ENCODE measurements at regions not wholly inside any gene's neighbourhood (a gene's known extent, or its start where the extent isn't known, plus 50 kb on each side); places are given as distances from the start of the nearest gene placed in this dataset.

- TF ChIP-seq, protein P1, sequence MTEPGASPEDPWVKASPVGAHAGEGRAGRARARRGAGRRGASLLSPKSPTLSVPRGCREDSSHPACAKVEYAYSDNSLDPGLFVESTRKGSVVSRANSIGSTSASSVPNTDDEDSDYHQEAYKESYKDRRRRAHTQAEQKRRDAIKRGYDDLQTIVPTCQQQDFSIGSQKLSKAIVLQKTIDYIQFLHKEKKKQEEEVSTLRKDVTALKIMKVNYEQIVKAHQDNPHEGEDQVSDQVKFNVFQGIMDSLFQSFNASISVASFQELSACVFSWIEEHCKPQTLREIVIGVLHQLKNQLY (CRISPR knock-in tag; IDR thresholded peaks at IDR 0.05): no peak
- TF ChIP-seq, protein P2, sequence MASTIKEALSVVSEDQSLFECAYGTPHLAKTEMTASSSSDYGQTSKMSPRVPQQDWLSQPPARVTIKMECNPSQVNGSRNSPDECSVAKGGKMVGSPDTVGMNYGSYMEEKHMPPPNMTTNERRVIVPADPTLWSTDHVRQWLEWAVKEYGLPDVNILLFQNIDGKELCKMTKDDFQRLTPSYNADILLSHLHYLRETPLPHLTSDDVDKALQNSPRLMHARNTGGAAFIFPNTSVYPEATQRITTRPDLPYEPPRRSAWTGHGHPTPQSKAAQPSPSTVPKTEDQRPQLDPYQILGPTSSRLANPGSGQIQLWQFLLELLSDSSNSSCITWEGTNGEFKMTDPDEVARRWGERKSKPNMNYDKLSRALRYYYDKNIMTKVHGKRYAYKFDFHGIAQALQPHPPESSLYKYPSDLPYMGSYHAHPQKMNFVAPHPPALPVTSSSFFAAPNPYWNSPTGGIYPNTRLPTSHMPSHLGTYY (CRISPR knock-in tag; IDR thresholded peaks at IDR 0.05): no peak
- no peak for TF ChIP-seq ZNF416 (CRISPR knock-in tag; IDR thresholded peaks at IDR 0.05)
- TF ChIP-seq TP53 (CRISPR knock-in tag; IDR thresholded peaks at IDR 0.05): no peak
- TF ChIP-seq SOX15 (CRISPR knock-in tag; IDR thresholded peaks at IDR 0.05): no peak
Measured at GRCh38 chr4:124224256-124224655, 488.3 kb downstream of the ANKRD50 start (continued).

DNA sequence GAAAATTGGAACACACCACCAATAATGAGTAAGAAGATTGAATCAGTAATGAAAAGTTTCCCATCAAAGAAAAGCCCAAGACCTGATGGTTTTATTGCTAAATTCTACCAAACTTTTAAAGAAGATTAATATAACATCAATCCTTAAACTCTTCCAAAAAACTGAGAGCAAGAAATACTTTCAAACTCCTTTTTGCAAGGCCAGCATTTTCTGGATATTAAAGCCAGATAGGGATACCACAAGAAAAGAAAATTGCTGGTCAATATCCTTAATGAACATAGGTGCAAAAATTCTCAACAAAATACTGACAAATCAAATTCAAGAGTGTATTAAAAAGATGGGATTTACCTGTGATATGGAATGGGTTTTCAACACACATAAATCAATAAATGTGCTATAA, 484.6 kb downstream of the ANKRD50 start:
- DNase-seq (ENCODE audit: low spot score): no peak
- peaks cover 4% of the 10 kb centered on the region; the same call in 1 of the 2 replicates for H3K4me1 Mint-ChIP-seq
- ChIA-PET CTCF (no interaction called here), POLR2A (no interaction called here)
- H3K4me3 Mint-ChIP-seq: no peak overlapping the region
- H3K27me3 Mint-ChIP-seq (ENCODE audit: low read depth): no peaks in the 10 kb centered on the region; the same call in 1 of the 2 replicates
- peaks cover 4% of the 10 kb centered on the region for H3K9me3 Mint-ChIP-seq
- H3K36me3 Mint-ChIP-seq: no peaks in the 10 kb centered on the region
- ATAC-seq: no peak
- H3K27ac Mint-ChIP-seq: no peak overlapping the region
- TF ChIP-seq NFATC4 (CRISPR knock-in tag; IDR thresholded peaks at IDR 0.05) (no peak), ETV6 (CRISPR knock-in tag; IDR thresholded peaks at IDR 0.05) (no peak), NFYB (CRISPR knock-in tag; conservative IDR thresholded peaks at IDR 0.05; ENCODE audit: low read depth) (no peak), ZNF532 (CRISPR knock-in tag; IDR thresholded peaks at IDR 0.05; ENCODE audit: borderline replicate concordance) (no peak), USF1 (CRISPR knock-in tag; IDR thresholded peaks at IDR 0.05) (no peak), KAT7 (CRISPR knock-in tag; IDR thresholded peaks at IDR 0.05; ENCODE audit: borderline replicate concordance) (no peak), ZNF512 (CRISPR knock-in tag; IDR thresholded peaks at IDR 0.05; ENCODE audit: borderline replicate concordance) (no peak), PRDM15 (CRISPR knock-in tag; IDR thresholded peaks at IDR 0.05) (no peak), RELA (CRISPR knock-in tag; IDR thresholded peaks at IDR 0.05; ENCODE audit: borderline replicate concordance) (no peak), OVOL2 (CRISPR knock-in tag; IDR thresholded peaks at IDR 0.05; ENCODE audit: borderline replicate concordance) (no peak), ATF3 (CRISPR knock-in tag; conservative IDR thresholded peaks at IDR 0.05) (no peak)
- TF ChIP-seq, protein P3, sequence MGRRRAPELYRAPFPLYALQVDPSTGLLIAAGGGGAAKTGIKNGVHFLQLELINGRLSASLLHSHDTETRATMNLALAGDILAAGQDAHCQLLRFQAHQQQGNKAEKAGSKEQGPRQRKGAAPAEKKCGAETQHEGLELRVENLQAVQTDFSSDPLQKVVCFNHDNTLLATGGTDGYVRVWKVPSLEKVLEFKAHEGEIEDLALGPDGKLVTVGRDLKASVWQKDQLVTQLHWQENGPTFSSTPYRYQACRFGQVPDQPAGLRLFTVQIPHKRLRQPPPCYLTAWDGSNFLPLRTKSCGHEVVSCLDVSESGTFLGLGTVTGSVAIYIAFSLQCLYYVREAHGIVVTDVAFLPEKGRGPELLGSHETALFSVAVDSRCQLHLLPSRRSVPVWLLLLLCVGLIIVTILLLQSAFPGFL (CRISPR knock-in tag; IDR thresholded peaks at IDR 0.05; ENCODE audit: borderline replicate concordance): no peak
- TF ChIP-seq, protein P4, sequence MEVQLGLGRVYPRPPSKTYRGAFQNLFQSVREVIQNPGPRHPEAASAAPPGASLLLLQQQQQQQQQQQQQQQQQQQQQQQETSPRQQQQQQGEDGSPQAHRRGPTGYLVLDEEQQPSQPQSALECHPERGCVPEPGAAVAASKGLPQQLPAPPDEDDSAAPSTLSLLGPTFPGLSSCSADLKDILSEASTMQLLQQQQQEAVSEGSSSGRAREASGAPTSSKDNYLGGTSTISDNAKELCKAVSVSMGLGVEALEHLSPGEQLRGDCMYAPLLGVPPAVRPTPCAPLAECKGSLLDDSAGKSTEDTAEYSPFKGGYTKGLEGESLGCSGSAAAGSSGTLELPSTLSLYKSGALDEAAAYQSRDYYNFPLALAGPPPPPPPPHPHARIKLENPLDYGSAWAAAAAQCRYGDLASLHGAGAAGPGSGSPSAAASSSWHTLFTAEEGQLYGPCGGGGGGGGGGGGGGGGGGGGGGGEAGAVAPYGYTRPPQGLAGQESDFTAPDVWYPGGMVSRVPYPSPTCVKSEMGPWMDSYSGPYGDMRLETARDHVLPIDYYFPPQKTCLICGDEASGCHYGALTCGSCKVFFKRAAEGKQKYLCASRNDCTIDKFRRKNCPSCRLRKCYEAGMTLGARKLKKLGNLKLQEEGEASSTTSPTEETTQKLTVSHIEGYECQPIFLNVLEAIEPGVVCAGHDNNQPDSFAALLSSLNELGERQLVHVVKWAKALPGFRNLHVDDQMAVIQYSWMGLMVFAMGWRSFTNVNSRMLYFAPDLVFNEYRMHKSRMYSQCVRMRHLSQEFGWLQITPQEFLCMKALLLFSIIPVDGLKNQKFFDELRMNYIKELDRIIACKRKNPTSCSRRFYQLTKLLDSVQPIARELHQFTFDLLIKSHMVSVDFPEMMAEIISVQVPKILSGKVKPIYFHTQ (CRISPR knock-in tag; IDR thresholded peaks at IDR 0.05): no peak

Measured in WTC11 (cell line).